Activated naive CD4-positive, alpha-beta T cell treated with anti-CD3 and anti-CD28 coated beads, Interleukin-2, amount 50 U/mL, for 72 hours (primary cell): ENCODE measurements at regions not wholly inside any gene's neighbourhood (a gene's known extent, or its start where the extent isn't known, plus 50 kb on each side); places are given as distances from the start of the nearest gene placed in this dataset.

Experiments
- ATAC-seq, 2 donors: fragments of 150-1000 bp; cut with Tn5 transposase; 2 replicates each; pipeline ENCODE4 v1.10.0; 2021; ENCODE audit warnings: mild to moderate bottlenecking in 2 of 2, moderate library complexity in 2 of 2
- DNase-seq, 2 donors: peaks; one replicate each; pipeline ENCODE4 v3.0.0; 2021 to 2022; ENCODE audit warnings: low spot score in 2 of 2
- H3K27ac Mint-ChIP-seq, 2 donors: one replicate each; pipeline ENCODE4 v1.8.0; 2022; ENCODE audit warnings: mild to moderate bottlenecking in 2 of 2, mixed read lengths in 2 of 2
- H3K36me3 Mint-ChIP-seq, 2 donors: one replicate each; pipeline ENCODE4 v1.8.0; 2022; ENCODE audit warnings: mixed read lengths in 2 of 2
- H3K9me3 Mint-ChIP-seq, 2 donors: one replicate each; pipeline ENCODE4 v1.8.0; 2022; ENCODE audit warnings: mixed read lengths in 2 of 2

DNA sequence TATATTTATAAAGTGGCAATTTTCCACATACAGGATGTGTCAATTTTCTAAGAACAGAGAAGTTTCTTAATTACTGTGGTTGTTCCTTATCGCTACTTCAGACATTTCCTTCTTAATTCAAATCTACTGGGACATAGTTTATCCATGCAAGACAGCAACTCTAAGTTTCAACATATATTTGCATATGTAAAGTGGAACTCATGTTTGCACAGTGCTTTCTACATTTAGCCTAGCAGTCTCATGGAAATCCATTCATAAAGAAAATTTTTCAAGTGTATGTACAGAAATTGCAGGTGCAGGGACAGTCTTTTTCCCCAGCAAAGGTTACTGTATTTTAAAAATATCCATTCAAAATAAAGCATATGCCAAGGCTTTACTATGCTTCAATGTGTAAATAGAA, 956.7 kb upstream of the SEL1L start:
- no peaks in the 10 kb centered on the region for H3K36me3 Mint-ChIP-seq

DNA sequence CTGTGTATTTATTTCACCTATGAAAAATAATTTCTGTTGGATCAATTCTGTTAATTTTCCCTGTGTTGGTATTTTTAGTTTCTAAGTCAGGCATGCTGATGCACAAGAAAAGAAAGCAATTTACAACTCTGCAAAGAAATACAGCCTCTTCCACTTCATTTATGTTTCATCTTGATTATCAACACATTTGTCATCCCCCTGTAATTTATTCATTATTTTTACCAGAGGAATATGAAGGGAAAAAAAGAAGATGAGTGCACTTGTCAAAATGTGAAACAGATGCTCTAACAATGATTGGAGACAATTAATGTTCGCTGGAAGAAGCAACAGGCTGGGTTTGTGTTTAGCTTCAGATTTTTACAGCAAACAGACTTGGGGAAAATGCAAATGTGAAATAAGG, 958.5 kb upstream of the SEL1L start:
- ATAC-seq (no peak), DNase-seq (no peak)
- no peaks in the 10 kb centered on the region for H3K36me3 Mint-ChIP-seq
- H3K9me3 Mint-ChIP-seq = peaks cover 29 to 36% of the 10 kb centered on the region in 2 donors
- no peak overlapping the region for H3K27ac Mint-ChIP-seq

More for the DNA sequence above, 956.7 kb upstream of the SEL1L start:
- DNase-seq (no peak), ATAC-seq (no peak)
- Mint-ChIP-seq H3K27ac (no peak overlapping the region), H3K9me3 (peaks cover 29 to 31% of the 10 kb centered on the region in 2 donors)

DNA sequence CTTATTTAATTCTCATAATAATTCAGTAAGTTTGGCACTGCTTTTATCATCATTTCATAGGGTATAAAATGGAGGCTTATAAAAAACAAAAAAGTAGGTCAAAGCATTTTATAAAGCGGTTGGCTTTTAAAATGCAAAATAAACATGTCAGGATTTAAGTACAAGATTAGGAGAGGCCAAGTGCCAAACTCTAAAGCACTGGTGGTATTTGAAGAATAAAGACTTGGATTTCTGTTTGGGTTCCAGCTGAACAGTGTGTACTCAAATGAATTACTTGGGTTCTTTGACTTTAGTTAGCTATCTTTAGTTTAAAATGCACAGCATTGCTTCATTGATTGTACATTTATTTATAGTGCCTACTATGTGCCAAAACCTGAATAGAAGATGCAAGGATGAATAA, 966.6 kb upstream of the SEL1L start:
- ATAC-seq (no peak), DNase-seq (no peak)
- Mint-ChIP-seq H3K9me3 (peaks cover 8 to 21% of the 10 kb centered on the region in 2 donors), H3K36me3 (no peaks in the 10 kb centered on the region), H3K27ac (no peak overlapping the region)

DNA sequence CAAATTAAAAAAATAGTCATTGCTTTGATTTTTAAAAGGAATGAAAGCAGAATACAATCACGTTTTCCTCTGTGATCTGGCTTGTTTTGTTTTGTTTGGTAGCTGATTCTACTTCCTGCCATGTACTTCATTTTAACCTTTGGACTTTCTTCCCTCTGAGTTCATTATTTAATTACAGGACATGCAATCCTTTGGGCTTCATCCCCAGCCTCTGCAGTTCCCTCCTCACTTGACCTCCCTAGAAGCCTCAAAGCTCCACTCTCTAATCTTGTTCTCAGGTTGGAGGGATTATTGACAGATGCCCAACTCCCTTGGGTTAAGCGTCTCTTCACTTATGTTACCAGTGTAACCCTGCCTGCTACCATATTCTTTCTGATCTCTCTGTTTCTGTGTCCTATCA, 967.9 kb upstream of the SEL1L start:
- no peak for ATAC-seq
- H3K27ac Mint-ChIP-seq = no peak overlapping the region
- peaks cover 8 to 16% of the 10 kb centered on the region in 2 donors for H3K9me3 Mint-ChIP-seq
- H3K36me3 Mint-ChIP-seq = no peaks in the 10 kb centered on the region
- DNase-seq = no peak

DNA sequence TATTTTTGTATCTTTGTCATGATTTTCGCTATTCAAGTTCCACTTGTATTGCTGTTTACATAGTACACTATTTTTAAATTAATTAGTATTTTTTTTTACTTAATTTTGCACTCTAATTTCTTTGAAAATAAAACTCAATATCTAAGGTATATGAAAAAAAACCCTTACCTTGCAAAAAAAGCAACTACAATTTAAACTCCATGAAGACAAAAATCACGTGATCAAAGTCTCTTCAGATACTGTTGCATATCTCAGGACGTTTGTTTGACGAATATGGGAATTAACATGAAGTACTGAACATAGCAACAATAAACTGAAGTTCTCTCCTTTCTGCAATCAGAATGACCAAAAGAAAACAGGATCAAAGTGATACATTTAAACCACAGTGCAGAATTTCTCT, 968.4 kb upstream of the SEL1L start:
- no peak for ATAC-seq
- Mint-ChIP-seq H3K9me3 (peaks cover 8 to 15% of the 10 kb centered on the region in 2 donors), H3K27ac (no peak overlapping the region), H3K36me3 (no peaks in the 10 kb centered on the region)
- DNase-seq = no peak

DNA sequence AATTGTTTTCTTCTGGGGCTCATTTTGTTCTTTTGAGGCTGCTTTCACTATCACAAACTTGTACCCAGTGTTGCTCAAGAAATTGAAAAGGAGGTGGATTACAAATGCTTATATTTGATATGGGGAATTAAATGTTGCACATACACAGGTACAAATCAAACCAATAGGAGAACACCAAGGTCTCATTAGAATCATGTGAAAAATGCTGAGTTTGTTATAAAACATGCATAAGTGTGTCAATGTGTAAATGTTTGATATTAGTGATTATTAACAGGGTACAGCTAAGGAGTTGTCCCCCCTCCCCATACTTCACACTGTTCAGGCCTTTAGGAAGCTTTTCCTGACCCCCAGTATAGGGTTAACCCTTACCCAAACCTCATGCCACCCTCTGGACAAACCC, 971.2 kb upstream of the SEL1L start:
- no peak for DNase-seq
- H3K9me3 Mint-ChIP-seq = peaks cover 13 to 15% of the 10 kb centered on the region in 2 donors
- H3K27ac Mint-ChIP-seq = no peak overlapping the region
- no peak for ATAC-seq
- H3K36me3 Mint-ChIP-seq = no peaks in the 10 kb centered on the region

DNA sequence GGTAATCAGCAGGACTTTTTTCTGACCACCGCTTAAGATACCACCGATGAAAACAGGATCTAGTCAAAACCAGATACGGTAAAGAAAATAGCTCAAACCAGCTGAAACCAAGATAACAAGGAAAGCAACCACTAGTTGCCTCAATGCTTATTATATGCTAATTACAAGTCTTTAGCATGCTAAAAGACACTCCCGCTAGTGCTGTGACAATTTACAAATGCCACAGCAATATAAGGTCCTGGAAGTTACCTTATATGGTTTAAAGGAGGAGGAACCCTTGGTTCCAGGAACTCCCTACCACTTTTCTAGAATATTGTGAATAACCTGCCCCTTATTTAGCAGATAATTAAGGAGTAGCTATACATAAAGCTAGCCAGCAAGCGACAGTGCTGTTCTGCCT, 976.4 kb upstream of the SEL1L start:
- no peak for DNase-seq
- Mint-ChIP-seq H3K36me3 (no peaks in the 10 kb centered on the region), H3K27ac (no peak overlapping the region), H3K9me3 (peaks cover 2 to 5% of the 10 kb centered on the region in 2 donors)
- ATAC-seq = no peak

DNA sequence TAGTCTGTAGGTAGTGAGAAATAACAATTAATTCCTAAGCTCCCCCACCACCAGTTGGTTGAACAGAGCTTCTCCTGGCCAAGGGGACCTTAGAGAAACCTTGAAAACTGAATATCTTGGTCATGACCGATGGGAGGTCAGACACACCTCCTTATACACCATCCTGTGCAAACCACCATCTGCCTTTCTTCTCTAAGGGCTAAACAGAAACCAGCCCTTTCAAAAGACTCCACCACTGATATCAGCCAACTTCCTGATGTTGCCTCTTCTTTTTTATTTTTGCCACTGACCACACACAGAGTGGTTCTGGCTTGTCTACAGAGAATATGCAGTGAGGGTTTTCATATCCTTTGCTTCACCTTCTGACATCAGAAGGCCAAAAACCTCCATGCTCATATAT, 977.7 kb upstream of the SEL1L start:
- DNase-seq = no peak
- H3K9me3 Mint-ChIP-seq = peaks cover 2 to 12% of the 10 kb centered on the region in 2 donors

DNA sequence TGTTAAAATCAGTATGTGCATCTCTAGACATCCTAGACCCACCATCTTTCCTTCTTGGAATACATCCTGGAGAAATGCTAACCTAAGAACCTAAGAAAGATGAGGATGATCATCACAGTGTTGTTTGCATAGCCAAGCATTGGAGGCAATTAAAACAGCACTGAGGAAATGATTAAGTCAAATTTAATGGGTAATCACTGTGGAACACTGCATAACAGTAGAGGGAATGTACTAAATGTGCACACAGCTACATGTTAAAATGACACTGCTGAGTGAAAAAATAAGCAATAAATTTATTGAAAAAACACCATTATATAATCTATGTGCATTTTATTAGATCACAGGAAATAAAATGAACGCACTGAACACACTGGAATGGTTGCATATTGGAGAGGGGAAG, 987.1 kb upstream of the SEL1L start:
- Mint-ChIP-seq H3K9me3 (peaks cover 19 to 28% of the 10 kb centered on the region in 2 donors), H3K27ac (no peak overlapping the region), H3K36me3 (no peaks in the 10 kb centered on the region)
- no peak for ATAC-seq
- no peak for DNase-seq

More for the DNA sequence above, 977.7 kb upstream of the SEL1L start:
- ATAC-seq = no peak
- Mint-ChIP-seq H3K36me3 (no peaks in the 10 kb centered on the region), H3K27ac (no peak overlapping the region)

DNA sequence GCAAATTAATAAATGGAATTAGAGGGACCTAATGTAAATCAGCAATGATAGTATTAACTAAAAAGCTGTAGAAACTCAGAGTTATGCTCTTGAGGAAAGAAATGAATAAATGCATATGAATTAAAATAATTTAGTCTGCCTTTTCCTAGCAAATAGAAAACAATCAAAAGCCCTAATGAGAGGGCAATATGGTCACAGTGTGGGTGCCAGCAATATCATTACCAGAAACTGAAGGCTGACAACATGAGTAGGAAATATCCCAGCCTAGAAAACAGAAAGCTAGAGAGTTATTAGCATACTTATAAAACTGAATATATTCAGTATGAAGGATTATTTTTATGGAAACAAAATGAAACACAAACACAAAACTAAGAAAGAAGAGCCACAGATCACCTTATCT, 987.5 kb upstream of the SEL1L start:
- no peaks in the 10 kb centered on the region for H3K36me3 Mint-ChIP-seq
- H3K27ac Mint-ChIP-seq = no peak overlapping the region
- ATAC-seq (no peak), DNase-seq (no peak)
- H3K9me3 Mint-ChIP-seq = peaks cover 19 to 28% of the 10 kb centered on the region in 2 donors

DNA sequence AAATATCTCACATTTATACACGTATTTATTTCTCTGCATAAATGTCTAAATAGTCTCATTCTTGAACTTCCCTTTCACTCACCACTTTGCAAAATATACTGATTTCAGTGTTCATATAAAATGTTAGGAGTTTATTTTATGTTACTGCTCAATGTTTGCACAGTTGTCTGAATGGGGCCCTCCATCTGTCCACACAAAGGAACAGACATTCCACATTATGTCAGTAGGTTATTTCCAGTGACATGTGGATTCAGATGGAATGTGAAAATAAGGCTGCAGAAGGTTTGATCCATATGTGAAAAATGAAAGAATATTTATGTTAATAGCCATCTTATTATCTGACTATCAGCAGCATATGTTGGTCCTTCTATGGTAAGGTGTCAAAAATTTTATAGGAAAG, 994.4 kb upstream of the SEL1L start:
- ATAC-seq = no peak

DNA sequence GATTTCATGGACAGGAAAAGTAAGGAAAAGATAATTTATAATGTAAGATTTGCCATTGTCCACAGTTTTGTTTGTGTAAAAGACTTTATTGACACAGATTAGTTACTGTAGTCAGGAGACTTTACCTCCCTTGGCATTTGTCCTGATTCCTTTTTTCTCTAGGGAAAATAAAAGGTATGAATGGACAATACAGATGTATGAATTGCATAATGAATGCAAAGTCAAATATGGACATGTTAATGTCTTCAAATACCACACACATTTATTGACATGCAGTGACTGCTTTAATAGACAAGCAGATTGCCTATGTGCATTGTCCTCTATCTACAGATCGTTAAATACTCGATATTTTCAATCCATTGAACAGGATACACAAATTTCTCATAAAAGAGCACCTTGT, 999.7 kb upstream of the SEL1L start:
- DNase-seq (no peak), ATAC-seq (no peak)
- Mint-ChIP-seq H3K9me3 (peaks cover 18 to 19% of the 10 kb centered on the region in 2 donors), H3K36me3 (no peaks in the 10 kb centered on the region), H3K27ac (no peak overlapping the region)

More for the DNA sequence above, 994.4 kb upstream of the SEL1L start:
- H3K9me3 Mint-ChIP-seq = peaks cover 31% of the 10 kb centered on the region in 2 donors
- H3K27ac Mint-ChIP-seq = no peak overlapping the region
- H3K36me3 Mint-ChIP-seq = no peaks in the 10 kb centered on the region
- DNase-seq = no peak

DNA sequence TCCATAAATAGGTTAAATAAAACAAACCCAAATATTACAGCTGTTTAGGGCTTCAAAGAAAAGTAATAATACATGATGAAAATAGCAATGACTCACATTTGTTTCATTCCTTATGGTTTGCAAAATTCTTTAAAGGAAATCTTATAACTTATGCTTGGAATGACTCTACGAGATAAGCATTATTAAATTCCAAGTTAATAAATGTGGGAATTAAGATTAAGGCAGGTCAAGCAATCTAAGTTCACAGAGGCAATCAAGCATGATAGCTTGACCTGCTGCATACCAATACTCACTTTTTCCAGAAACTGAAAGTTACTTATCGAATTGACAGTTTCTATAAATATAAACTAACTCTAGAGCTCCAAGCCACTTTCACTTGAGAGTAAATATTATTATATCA, 1002.9 kb upstream of the SEL1L start:
- no peak overlapping the region for H3K27ac Mint-ChIP-seq
- DNase-seq = no peak
- peaks cover 13% of the 10 kb centered on the region in 2 donors for H3K9me3 Mint-ChIP-seq
- ATAC-seq = no peak
- H3K36me3 Mint-ChIP-seq = peaks cover 0 to 1% of the 10 kb centered on the region in 2 donors

DNA sequence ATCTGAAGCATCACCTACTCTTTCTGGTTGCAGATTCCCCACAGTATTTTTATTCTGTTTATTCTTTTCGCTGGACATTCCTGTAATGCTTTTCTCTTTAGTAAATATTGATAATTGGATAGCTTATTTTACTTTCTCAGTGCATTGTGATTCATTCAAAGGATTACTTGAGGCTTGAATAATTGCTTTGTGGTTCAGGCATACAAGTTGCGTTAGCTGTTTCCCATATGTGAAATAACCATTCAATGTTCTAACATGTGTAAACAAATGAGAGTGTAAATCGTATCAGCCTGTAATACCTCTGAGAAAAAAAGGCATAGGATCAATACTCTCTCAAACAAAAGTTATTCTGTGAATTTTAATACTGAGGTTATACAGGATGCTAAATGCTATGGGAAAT, 1004.2 kb upstream of the SEL1L start:
- Mint-ChIP-seq H3K27ac (no peak overlapping the region), H3K36me3 (peaks cover 0 to 9% of the 10 kb centered on the region in 2 donors), H3K9me3 (peaks cover 18 to 20% of the 10 kb centered on the region in 2 donors)
- ATAC-seq (no peak), DNase-seq (no peak)

DNA sequence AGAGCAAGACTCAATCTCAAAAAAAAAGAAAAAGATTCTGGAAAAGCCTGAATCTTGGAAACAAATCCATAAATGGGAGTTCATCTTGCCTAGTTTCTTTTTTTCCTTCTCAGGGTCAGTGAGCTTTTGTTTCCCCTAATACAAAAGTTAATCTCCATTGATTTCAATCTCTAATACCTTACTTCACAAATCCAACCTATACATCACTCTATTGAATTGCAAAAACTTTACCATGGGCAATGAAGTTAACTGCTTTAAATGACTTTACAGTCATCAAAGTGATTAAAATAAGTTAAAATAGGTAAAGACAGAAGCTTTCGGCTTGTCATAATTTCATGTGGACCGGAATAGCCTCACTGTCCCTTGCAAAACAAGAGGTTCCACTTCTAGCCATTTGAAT, 1012.7 kb upstream of the SEL1L start:
- DNase-seq (no peak), ATAC-seq (no peak)
- Mint-ChIP-seq H3K36me3 (peaks cover 0 to 9% of the 10 kb centered on the region in 2 donors), H3K27ac (no peak overlapping the region), H3K9me3 (peaks cover 20 to 26% of the 10 kb centered on the region in 2 donors)

DNA sequence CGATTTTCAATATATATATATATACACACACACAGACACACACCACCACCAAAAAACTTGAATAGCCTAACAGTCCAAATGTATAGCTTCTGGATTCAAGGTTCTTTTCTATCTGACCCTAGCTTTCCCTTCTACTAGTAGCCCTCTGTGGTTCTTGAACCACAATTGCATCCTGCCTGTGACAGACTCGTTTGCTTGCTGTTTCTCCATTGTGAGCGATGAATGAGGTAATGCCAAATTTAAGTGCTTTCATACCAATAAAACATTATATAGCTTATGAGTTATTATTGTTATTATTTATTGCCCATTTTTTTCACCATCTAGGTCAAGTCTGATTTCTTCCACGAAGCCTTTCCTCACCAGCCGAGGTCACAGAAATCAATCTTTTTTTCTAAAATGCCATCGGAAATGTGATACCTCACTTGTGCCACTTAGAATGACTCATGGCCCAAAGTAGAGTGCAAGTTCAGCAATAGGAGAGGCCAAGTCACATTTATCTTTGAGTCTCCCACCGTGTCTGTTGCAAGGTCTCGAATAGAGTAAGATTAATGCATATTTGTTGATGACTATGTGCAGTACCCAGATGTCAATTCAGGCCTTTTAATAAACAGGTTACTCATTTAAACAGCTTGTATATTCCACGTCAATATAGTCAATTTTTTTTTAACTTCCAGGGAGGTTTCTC, 1015.8 kb upstream of the SEL1L start:
- Mint-ChIP-seq H3K36me3 (no peaks in the 10 kb centered on the region), H3K27ac (no peak overlapping the region)
- no peak for DNase-seq

DNA sequence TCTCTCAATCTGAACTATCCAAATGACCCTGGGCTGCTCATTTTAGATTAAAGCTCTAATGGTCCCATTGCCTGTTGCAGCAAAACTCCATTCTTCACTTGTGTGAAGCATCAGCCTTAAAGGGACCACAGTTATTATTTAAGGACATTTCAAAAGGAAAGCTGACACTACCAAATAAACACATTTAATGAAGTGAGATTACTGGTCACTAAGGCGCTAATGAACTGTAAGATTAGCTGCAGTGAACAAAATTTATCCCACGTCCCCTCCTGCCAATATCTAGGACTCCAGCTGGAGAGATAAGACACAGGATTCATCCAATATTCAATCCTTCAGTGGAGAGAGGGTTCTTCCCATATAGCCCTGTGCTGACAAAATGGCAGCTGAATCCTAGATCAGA, 1029.2 kb upstream of the SEL1L start:
- peaks cover 16 to 24% of the 10 kb centered on the region in 2 donors for H3K9me3 Mint-ChIP-seq
- no peak overlapping the region for H3K27ac Mint-ChIP-seq
- DNase-seq (no peak), ATAC-seq (no peak)
- no peaks in the 10 kb centered on the region for H3K36me3 Mint-ChIP-seq

More for the DNA sequence above, 1015.8 kb upstream of the SEL1L start:
- ATAC-seq = no peak
- H3K9me3 Mint-ChIP-seq = peaks cover 8 to 9% of the 10 kb centered on the region in 2 donors

DNA sequence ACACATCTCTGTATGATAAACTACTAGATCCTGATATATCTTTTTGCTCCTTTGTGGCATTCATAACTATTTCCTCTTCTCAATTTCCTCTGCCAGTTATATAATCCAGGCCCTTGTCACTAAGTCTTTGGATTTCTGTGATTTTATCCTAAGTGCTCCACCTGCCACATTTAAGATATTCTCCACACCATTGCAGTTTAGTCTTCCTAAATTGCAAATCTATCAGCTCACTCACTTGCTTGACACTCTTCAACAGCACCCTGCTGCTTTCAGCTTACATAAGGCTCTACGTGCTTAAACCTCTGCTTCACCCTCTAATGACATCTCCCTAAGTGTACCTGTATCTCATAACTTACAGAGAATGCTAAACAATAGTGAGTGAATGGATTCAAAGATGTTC, 1032.2 kb upstream of the SEL1L start:
- ATAC-seq (no peak), DNase-seq (no peak)
- Mint-ChIP-seq H3K9me3 (peaks cover 20 to 23% of the 10 kb centered on the region in 2 donors), H3K27ac (no peak overlapping the region), H3K36me3 (no peaks in the 10 kb centered on the region)
